ENCODE measurements at regions not wholly inside any gene's neighbourhood (a gene's known extent, or its start where the extent isn't known, plus 50 kb on each side); places are given as distances from the start of the nearest gene placed in this dataset.
"Not testable (repeated sequence)": the region's sequence is repeated elsewhere in the genome, so short reads cannot be mapped to it uniquely, and the experiment has no call there.

- no peak for DNase-seq
Observed at GRCh38 chr5:28714907-28715698, 1676.7 kb upstream of the CDH9 start.

DNA sequence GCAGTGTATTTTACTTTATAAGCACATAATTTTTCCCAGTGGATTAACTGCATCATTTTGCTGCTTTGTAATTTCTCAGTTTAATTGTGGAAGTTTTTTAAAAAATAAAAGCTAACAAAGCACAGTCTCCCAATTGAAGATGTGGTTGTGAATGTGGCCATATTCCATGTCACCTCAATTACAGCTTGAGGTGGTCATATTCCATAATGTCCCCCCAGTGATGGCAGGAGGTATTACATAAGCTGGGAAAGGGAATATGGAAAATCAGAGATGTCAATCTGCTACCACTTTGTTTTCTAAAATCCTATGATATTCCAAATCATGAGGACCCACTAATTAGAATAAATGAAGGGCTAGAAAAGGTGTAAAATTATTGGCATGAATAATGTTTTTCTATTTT is 1672.0 kb upstream of the CDH9 start:
- DNase-seq = no peak

- DNase-seq = no peak
Observed at GRCh38 chr5:28708472-28708871, 1670.1 kb upstream of the CDH9 start.

- DNase-seq = no peak
Observed at GRCh38 chr5:28707706-28708105, 1669.3 kb upstream of the CDH9 start.

DNA sequence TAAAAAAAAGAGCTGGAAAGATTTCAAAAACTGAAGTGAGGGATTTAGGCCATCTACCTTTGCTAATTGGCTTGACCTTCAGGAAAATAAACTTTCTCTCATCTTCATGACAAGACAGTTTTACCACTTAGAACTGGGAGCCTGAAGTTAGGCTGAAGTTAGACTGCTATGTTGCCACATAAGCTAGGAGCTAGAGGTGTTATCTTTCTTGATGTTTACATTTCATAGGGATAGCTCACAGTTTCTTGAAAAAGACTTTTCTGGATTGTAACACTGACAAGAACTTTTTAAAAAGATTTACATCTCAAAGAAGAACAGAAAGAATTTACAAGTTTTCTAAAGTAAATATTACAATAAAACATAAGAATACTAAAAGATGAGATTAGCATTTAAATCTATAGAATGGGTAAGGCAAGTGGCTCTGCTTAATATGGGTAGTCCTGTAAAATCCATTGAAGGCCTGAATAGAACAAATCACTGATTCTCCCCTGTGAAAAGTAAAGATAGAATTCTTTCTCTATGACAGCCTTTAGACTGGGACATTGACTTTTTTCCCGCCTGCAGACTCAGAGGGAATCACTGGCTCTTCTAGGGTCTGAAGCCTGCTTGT is 1665.4 kb upstream of the CDH9 start:
- no peak for DNase-seq

DNA sequence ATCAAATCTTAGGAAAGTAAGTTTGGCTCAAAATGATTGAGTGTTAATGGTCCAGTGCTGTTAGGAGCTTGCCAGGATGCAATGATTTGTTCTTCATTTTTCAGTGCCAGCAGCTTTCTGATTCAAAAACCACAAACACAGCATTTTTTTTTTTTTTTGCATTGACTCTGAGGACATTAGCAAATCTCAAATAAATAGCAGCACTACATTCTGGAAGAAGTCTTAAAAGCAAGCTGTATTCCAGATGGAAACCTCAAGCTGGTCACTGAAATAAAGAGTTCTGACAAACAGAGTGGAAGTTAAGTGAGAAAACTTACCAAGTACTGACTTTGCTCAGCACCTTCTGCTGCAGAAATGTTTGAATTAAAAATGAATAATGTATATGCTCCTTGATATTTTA is 1653.1 kb upstream of the CDH9 start:
- DNase-seq = no peak

DNA sequence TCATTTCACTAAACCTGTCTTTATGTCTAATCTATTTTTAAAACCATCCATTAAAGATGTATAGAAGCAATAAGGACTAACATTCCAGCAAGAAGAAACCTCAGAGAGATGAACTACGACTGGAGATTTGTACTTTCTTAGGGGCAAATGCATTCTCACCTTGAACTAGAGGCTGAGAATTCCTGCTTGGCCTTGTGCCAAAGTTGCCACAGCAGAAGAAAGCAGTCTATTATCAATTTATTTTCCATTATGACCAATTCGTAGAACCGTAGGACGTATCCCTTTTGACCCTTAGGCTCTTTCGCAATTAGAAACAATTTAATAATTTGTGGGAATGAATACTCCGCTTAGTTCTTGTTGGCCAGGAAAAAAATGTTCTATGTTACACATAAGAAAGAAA is 1647.4 kb upstream of the CDH9 start:
- DNase-seq = no peak

GRCh38 chr5:28678899-28679298 is 1640.5 kb upstream of the CDH9 start:
- DNase-seq = no peak

GRCh38 chr5:28666110-28666509 is 1627.7 kb upstream of the CDH9 start:
- DNase-seq = no peak

DNA sequence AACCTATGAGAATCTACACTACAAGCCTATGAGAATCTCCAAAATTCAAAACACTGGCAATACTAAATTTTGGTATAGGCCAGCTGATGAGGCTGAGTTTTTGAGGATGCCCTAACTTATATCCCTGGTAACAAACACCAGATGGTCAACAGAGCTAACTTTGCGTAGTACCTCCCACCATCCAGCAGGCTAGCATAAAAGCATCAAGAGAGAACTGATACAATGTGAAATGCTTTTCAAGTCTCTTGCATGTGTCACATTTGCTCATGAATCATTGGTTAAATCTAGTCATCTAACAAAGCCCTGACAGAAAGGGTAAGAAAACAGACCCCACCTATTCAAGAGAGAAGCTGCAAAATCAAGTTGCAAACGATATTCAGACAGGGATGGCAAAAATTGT is 1609.7 kb upstream of the CDH9 start:
- no peak for DNase-seq

GRCh38 chr5:28632607-28633006 is 1594.2 kb upstream of the CDH9 start:
- DNase-seq = no peak

GRCh38 chr5:28603869-28604268 is 1565.5 kb upstream of the CDH9 start:
- DNase-seq = no peak

DNA sequence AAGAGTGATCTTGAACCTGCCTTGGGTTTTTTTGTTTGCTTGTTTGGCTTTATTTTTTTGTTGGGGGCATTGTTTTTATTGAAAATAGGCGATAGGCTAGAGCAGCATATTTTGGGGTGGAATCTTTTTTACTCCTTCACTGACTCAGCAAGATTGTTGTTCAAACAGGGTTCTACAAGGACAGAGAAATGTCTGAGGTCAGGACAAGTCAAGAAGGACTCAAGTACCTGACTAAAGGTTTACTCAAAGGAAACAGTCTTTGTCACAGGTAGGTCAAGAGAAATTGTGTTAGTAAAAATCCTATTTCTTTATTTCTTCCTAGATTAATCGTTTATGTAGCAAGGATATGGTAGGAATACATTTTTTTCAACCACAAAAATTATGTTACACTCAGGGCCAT is 1564.0 kb upstream of the CDH9 start:
- no peak for DNase-seq

DNA sequence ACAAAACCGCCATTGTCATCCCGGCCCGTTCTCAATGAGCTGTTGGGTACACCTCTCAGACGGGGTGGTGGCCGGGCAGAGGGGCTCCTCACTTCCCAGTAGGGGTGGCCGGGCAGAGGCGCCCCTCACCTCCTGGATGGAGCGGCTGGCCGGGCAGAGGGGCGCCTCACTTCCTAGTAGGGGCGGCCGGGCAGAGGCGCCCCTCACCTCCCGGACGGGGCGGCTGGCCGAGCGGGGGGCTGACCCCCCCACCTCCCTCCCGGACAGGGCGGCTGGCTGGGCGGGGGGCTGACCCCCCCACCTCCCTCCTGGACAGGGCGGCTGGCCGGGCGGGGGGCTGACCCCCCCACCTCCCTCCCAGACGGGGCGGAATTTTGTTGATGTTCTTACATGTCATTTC is 1558.3 kb upstream of the CDH9 start:
- DNase-seq = not testable (repeated sequence)

DNA sequence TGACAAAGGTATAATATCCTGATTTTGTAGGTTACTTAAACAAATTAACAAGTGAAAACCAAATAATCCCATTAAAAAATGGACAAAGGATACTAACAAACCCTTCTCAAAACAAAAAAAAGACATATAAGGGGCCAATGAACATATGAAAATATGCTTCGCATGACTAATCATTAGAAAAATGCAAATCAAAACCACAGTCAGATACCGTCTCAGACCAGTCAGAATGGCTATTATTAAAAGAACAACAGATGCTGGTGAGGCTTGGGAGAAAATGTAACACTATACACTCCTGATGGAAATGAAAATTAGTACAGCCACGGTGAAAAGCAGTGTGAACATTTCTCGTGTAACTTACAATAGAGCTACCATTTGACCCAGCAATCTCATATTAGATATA is 1542.2 kb upstream of the CDH9 start:
- no peak for DNase-seq

GRCh38 chr5:28576022-28576421 is 1537.6 kb upstream of the CDH9 start:
- DNase-seq = no peak

GRCh38 chr5:28575368-28575767 is 1537.0 kb upstream of the CDH9 start:
- no peak for DNase-seq

- no peak for DNase-seq
Observed at GRCh38 chr5:28574606-28575005, 1536.2 kb upstream of the CDH9 start.

DNA sequence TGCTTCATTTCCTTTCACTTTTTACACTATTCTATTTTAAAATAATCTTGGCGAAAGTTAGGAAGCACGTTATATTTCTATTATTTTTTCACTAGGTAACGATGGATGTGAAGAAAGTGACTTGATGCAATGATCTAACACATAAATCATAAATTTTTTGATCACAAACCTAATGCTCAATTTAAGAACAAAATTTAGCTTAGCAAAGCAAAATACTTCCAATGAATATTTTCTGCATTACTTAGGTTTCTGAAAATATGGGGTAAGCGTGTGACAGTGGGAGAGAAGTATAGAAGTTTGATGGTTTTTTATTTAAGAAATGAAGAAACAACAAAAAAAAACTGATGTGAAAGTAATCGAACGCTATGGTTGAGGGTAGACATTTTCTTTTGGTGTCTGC is 1528.7 kb upstream of the CDH9 start:
- no peak for DNase-seq

GRCh38 chr5:28561522-28561921 is 1523.1 kb upstream of the CDH9 start:
- no peak for DNase-seq

DNA sequence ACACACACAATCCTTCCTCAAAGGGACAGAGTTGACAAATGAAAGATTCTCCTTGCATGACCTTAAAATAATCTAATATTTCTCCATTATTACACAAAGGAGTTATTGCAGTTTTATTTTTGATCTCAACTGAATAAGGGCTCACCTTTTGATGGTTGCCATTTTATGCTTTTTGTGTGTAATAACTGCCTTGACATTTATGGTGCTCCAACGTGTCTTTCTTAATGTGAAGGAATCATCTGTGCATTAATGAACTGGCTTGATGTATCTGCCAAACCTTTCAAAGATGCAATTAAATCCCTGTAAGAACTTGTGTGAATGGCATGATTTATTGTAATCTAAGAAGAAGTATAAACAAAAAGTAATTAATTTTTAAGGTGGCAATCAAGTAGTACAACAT is 1519.8 kb upstream of the CDH9 start:
- no peak for DNase-seq

DNA sequence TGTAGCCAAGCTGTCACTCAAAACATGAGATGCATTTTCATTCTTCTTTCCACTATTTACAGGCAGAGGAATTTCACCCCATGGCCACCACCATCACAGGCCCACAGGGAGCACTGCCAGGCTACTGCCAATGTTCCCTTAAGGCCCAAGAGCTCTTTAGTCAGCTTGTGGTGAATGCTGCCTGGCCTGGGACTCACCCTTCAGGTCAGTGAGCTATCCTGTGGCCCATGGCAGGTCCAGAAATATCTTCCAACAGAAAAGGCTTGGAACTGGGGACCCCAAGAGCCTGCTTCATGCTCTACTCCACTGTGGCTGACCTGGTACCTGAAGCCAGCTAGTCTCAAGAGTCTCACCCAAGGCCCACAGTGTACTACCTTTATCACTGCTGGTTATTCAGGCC is 1518.7 kb upstream of the CDH9 start:
- DNase-seq = no peak

DNA sequence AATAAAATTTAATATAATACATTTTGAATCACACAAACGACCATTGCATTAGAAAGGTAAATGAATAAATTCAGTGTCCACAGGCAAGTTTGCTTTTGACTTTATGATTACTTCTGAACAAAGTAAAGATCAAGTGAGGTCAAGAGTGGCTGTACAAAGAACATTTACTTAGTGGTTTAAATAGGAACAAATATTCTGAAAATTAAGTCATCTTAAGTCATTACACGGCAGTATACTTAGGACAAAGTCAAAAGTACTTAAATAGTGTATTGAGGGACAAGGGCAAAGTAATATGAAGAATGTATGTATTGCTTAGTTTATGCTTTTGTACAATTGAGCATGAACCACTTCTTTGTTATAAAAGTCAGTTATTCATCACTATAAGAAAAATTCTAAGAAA is 1511.2 kb upstream of the CDH9 start:
- no peak for DNase-seq

GRCh38 chr5:28548856-28549255 is 1510.5 kb upstream of the CDH9 start:
- DNase-seq = no peak

DNA sequence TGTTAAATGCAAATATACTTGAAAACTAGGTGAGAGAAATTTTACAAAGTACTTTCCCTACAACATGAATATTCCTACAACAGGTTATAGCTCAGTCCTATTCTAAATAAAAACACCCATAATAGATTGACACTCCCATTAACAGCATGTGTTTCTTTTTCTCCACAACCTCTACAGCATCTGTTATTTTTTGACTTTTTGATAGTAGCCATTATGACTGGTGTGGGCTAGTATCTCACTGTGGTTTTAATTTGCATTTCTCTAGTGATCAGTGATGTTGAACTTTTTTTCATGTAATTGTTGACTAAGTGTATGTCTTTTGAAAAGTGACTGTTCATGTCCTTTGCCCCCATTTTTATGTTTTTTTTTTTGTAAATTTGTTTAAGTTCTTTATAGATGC is 1506.1 kb upstream of the CDH9 start:
- DNase-seq = no peak

Data from NCI-H446 treated with DMSO at 0.1 percent for 48 hours (cell line).